Fibroblast of lung (primary cell): ENCODE measurements at regions not wholly inside any gene's neighbourhood (a gene's known extent, or its start where the extent isn't known, plus 50 kb on each side); places are given as distances from the start of the nearest gene placed in this dataset.

Experiments
- EZH2 ChIP-seq: IDR thresholded peaks from 2 replicates; pipeline ENCODE4 v1.5.1; 2012; ENCODE audit warnings: low read length, control low read depth, mild to moderate bottlenecking; ENCODE audit errors: missing control alignments
- TF ChIP-seq, protein P1 (sequence below), 2 donors: IDR thresholded peaks in 1 of 2; conservative IDR thresholded peaks in 1 of 2; 1 replicate in 1 of 2; 2 replicates in 1 of 2; pipeline ENCODE4 v1.5.1; 2011 to 2012; ENCODE audit warnings: low read length in 2 of 2, control low read depth in 1 of 2, inconsistent platforms in 1 of 2, low read depth in 1 of 2, mild to moderate bottlenecking in 1 of 2

DNA sequence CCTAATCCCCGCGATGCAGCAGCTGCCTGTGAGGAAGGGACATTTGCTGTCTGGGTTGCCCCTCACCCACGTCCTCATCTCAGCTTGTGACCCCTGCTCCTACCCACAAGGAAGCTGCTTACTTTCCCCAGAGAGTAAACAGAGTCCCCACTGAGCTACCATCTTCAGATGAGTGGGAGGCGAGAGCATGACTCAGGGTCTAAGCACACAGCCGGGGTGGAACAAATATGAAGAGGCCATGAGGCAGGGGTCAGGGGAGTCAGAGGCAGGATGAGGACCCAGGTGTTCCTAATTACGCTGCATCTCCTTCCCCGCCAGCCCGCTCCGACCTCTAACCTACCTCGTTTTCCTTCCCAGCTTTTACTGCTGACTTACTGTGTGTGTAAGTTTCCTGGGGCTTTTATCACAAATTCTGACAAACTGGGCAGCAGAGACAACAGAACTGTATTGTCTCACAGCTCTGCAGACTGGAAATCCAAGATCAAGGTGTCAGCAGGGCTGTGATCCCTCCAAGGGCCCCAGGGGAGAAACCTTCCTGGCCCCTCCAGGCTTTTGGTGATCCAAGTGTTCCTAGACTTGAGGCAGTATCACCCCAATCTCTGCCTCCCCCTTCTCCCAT is 94.0 kb upstream of the DNAH5 start:
- TF ChIP-seq EZH2 = no peak
- TF ChIP-seq, protein P1, sequence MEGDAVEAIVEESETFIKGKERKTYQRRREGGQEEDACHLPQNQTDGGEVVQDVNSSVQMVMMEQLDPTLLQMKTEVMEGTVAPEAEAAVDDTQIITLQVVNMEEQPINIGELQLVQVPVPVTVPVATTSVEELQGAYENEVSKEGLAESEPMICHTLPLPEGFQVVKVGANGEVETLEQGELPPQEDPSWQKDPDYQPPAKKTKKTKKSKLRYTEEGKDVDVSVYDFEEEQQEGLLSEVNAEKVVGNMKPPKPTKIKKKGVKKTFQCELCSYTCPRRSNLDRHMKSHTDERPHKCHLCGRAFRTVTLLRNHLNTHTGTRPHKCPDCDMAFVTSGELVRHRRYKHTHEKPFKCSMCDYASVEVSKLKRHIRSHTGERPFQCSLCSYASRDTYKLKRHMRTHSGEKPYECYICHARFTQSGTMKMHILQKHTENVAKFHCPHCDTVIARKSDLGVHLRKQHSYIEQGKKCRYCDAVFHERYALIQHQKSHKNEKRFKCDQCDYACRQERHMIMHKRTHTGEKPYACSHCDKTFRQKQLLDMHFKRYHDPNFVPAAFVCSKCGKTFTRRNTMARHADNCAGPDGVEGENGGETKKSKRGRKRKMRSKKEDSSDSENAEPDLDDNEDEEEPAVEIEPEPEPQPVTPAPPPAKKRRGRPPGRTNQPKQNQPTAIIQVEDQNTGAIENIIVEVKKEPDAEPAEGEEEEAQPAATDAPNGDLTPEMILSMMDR (conservative IDR thresholded peaks at IDR 0.05 in 1 of 2, IDR thresholded peaks at IDR 0.05 in 1 of 2; ENCODE audit: low read depth in 1 of 2, low read length in 2 of 2) = no peak
